Activated CD8-positive, alpha-beta memory T cell treated with anti-CD3 and anti-CD28 coated beads, Interleukin-2, amount 10 ng/mL, durations not matched to agents 7 days and 5 days (primary cell): ENCODE measurements at regions not wholly inside any gene's neighbourhood (a gene's known extent, or its start where the extent isn't known, plus 50 kb on each side); places are given as distances from the start of the nearest gene placed in this dataset.

Experiments
- ATAC-seq: fragments of 150-1000 bp; cut with Tn5 transposase; one replicate; pipeline ENCODE4 v1.10.0; 2021; ENCODE audit warnings: moderate library complexity
- CTCF ChIA-PET: fragments of 350-600 bp; sonication (Branson Sonifier 250); formaldehyde crosslinking; loops from one replicate; lab custom pipeline; 2021; ENCODE audit warnings: antibody characterized with exemption; lab: Charles Lee
- DNase-seq: peaks from one replicate; pipeline ENCODE4 v3.0.0-alpha.2; 2020
- H3K27ac Mint-ChIP-seq: one replicate; pipeline ENCODE4 v1.8.0; 2021; ENCODE audit warnings: mild to moderate bottlenecking, mixed read lengths
- H3K27me3 Mint-ChIP-seq: one replicate; pipeline ENCODE4 v1.8.0; 2021; ENCODE audit warnings: mixed read lengths
- H3K36me3 Mint-ChIP-seq: one replicate; pipeline ENCODE4 v1.8.0; 2021; ENCODE audit warnings: mild to moderate bottlenecking, mixed read lengths
- H3K4me1 Mint-ChIP-seq: one replicate; pipeline ENCODE4 v1.8.0; 2021; ENCODE audit warnings: mixed read lengths
- H3K4me3 Mint-ChIP-seq: one replicate; pipeline ENCODE4 v1.8.0; 2021; ENCODE audit warnings: mild to moderate bottlenecking, moderate library complexity, mixed read lengths
- H3K9me3 Mint-ChIP-seq: one replicate; pipeline ENCODE4 v1.8.0; 2022; ENCODE audit warnings: low read depth, mixed read lengths

GRCh38 chr2:538646-539045, 138.6 kb downstream of the TMEM18 start:
- Mint-ChIP-seq H3K4me1 (no peaks in the 10 kb centered on the region), H3K27me3 (peaks cover 28% of the 10 kb centered on the region), H3K27ac (no peak overlapping the region), H3K4me3 (no peak overlapping the region), H3K36me3 (no peaks in the 10 kb centered on the region), H3K9me3 (no peaks in the 10 kb centered on the region)
- DNase-seq (no peak), ATAC-seq (no peak)
- CTCF ChIA-PET = no interaction called here

- ATAC-seq (no peak), DNase-seq (no peak)
- peaks cover 31% of the 10 kb centered on the region for H3K27me3 Mint-ChIP-seq
Measured at GRCh38 chr2:535222-535621, 142.0 kb downstream of the TMEM18 start.

DNA sequence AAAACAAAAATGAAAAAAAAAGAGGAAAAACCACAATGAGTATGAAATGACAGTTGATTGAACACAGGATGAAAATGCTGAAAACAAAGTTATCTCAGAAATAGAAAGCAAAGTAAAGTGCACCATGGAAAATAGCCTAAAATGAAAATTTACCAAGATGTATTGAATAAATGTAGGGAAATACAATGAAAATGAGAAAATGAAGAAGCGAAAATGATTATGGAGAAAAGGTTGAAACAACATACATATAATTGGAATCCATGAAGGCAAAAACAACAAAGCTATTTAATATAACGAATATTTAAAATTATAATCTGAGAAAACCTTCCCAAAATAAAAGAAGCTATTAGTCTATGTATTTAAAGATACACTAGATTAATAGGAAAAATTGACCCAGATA, 147.4 kb downstream of the TMEM18 start:
- DNase-seq (no peak), ATAC-seq (no peak)
- H3K4me3 Mint-ChIP-seq = no peak overlapping the region
- H3K27me3 Mint-ChIP-seq = peaks cover 12% of the 10 kb centered on the region
- H3K9me3 Mint-ChIP-seq = no peaks in the 10 kb centered on the region
- no peaks in the 10 kb centered on the region for H3K36me3 Mint-ChIP-seq
- CTCF ChIA-PET = interaction anchor here (1.3 to 1.8 kb wide), 2 partner anchors 106 to 107 kb away, joined by 3 to 6 read pairs; no protein-coding TSS in a partner anchor
- no peaks in the 10 kb centered on the region for H3K4me1 Mint-ChIP-seq
- no peak overlapping the region for H3K27ac Mint-ChIP-seq

More at GRCh38 chr2:535222-535621, 142.0 kb downstream of the TMEM18 start:
- Mint-ChIP-seq H3K36me3 (no peaks in the 10 kb centered on the region), H3K27ac (no peak overlapping the region), H3K4me1 (no peaks in the 10 kb centered on the region), H3K4me3 (no peak overlapping the region), H3K9me3 (no peaks in the 10 kb centered on the region)
- CTCF ChIA-PET = no interaction called here

- Mint-ChIP-seq H3K4me3 (no peak overlapping the region), H3K27me3 (peaks cover 12% of the 10 kb centered on the region), H3K36me3 (no peaks in the 10 kb centered on the region), H3K27ac (no peak overlapping the region), H3K9me3 (no peaks in the 10 kb centered on the region), H3K4me1 (no peaks in the 10 kb centered on the region)
- CTCF ChIA-PET = interaction anchor here (1.3 to 1.8 kb wide), 2 partner anchors 106 to 107 kb away, joined by 3 to 6 read pairs; no protein-coding TSS in a partner anchor
- ATAC-seq (no peak), DNase-seq (no peak)
Measured at GRCh38 chr2:529424-529823, 147.8 kb downstream of the TMEM18 start.

DNA sequence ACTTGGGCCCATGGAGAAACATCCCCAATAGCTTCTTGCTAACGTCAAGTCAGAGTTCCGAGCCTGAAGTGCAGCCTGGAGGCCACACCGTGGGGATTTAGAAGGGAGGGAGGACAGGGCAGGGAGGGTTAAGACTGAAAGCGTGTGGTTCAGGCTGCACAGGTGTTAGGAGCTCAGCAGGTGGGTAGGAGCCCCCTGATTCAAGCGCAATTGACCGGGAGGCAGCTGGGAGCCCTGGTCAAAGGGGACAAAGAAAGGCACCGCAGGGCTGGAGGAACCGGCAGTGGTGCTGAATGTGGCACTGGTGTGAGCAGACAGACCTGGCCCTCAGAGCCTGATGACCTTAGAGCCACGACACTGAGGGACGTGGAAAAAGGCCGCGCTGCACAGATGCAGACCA, 149.6 kb downstream of the TMEM18 start:
- ATAC-seq (no peak), DNase-seq (no peak)
- Mint-ChIP-seq H3K27ac (no peak overlapping the region), H3K4me3 (no peak overlapping the region), H3K27me3 (peaks cover 10% of the 10 kb centered on the region), H3K36me3 (no peaks in the 10 kb centered on the region), H3K4me1 (no peaks in the 10 kb centered on the region), H3K9me3 (no peaks in the 10 kb centered on the region)
- CTCF ChIA-PET = no interaction called here

GRCh38 chr2:526918-527317, 150.3 kb downstream of the TMEM18 start:
- DNase-seq (no peak), ATAC-seq (no peak)
- no peak overlapping the region for H3K27ac Mint-ChIP-seq
- no peaks in the 10 kb centered on the region for H3K36me3 Mint-ChIP-seq
- CTCF ChIA-PET = no interaction called here
- no peaks in the 10 kb centered on the region for H3K4me1 Mint-ChIP-seq
- H3K4me3 Mint-ChIP-seq = no peak overlapping the region
- peaks cover 9% of the 10 kb centered on the region for H3K27me3 Mint-ChIP-seq
- H3K9me3 Mint-ChIP-seq = no peaks in the 10 kb centered on the region

GRCh38 chr2:525611-526010, 151.6 kb downstream of the TMEM18 start:
- H3K9me3 Mint-ChIP-seq = no peaks in the 10 kb centered on the region
- DNase-seq (no peak), ATAC-seq (no peak)
- H3K27ac Mint-ChIP-seq = no peak overlapping the region
- no peaks in the 10 kb centered on the region for H3K36me3 Mint-ChIP-seq
- peaks cover 5% of the 10 kb centered on the region for H3K27me3 Mint-ChIP-seq
- H3K4me3 Mint-ChIP-seq = no peak overlapping the region
- no peaks in the 10 kb centered on the region for H3K4me1 Mint-ChIP-seq
- CTCF ChIA-PET = no interaction called here

GRCh38 chr2:525021-525420, 152.2 kb downstream of the TMEM18 start:
- Mint-ChIP-seq H3K36me3 (no peaks in the 10 kb centered on the region), H3K27ac (no peak overlapping the region), H3K4me3 (no peak overlapping the region), H3K9me3 (no peaks in the 10 kb centered on the region), H3K4me1 (no peaks in the 10 kb centered on the region), H3K27me3 (peaks cover 5% of the 10 kb centered on the region)
- CTCF ChIA-PET = no interaction called here
- DNase-seq = no peak
- ATAC-seq = no peak

DNA sequence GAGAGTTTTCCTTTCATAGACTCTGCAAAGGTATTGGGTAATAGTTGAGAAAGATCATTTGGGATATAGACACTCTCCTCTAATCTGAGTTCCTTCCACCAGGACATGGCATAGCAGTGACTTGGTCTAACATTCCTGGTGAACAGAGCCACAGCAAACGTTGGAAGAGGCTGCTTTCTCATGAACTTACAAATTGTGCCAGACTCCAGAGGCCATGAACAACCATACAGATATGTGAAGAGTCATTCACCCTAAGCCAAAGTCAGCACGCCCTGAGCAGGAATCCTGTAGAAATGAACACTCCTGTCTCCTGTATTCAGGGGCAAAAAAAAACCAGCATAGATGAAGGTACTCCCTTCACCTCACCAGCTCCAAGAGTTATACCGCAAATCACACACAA, 152.8 kb downstream of the TMEM18 start:
- Mint-ChIP-seq H3K36me3 (no peaks in the 10 kb centered on the region), H3K4me3 (no peak overlapping the region), H3K27me3 (peaks cover 3% of the 10 kb centered on the region), H3K9me3 (no peaks in the 10 kb centered on the region), H3K27ac (no peak overlapping the region), H3K4me1 (no peaks in the 10 kb centered on the region)
- ATAC-seq (no peak), DNase-seq (no peak)
- CTCF ChIA-PET = no interaction called here

GRCh38 chr2:523698-524270, 153.4 kb downstream of the TMEM18 start:
- CTCF ChIA-PET = no interaction called here
- no peak for DNase-seq
- H3K9me3 Mint-ChIP-seq = no peaks in the 10 kb centered on the region
- H3K36me3 Mint-ChIP-seq = no peaks in the 10 kb centered on the region
- H3K4me3 Mint-ChIP-seq = no peak overlapping the region
- H3K27me3 Mint-ChIP-seq = peaks cover 3% of the 10 kb centered on the region
- no peaks in the 10 kb centered on the region for H3K4me1 Mint-ChIP-seq
- ATAC-seq = no peak
- H3K27ac Mint-ChIP-seq = no peak overlapping the region

DNA sequence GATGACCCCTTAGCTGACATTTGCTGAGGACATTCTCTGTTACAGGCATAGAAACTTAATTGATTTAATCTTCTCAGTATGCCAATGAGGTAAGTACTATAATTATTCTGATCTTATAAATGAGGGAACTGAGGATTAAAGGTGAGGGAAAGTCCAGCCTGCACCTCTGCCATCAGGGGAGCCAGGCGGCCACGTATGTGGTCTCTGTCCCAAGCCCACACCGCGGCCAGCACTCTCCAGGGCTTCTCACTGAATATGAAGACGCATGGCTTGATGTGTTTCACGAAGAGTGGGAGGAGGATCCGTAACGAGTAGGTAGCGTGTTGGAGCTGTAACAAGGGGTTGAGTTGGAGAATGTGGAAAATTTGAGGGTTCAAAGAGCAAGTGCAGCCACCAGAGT, 154.4 kb downstream of the TMEM18 start:
- Mint-ChIP-seq H3K27me3 (peaks cover 3% of the 10 kb centered on the region), H3K36me3 (no peaks in the 10 kb centered on the region), H3K27ac (no peak overlapping the region), H3K4me3 (no peak overlapping the region), H3K9me3 (no peaks in the 10 kb centered on the region), H3K4me1 (no peaks in the 10 kb centered on the region)
- ATAC-seq (no peak), DNase-seq (no peak)
- CTCF ChIA-PET = no interaction called here

DNA sequence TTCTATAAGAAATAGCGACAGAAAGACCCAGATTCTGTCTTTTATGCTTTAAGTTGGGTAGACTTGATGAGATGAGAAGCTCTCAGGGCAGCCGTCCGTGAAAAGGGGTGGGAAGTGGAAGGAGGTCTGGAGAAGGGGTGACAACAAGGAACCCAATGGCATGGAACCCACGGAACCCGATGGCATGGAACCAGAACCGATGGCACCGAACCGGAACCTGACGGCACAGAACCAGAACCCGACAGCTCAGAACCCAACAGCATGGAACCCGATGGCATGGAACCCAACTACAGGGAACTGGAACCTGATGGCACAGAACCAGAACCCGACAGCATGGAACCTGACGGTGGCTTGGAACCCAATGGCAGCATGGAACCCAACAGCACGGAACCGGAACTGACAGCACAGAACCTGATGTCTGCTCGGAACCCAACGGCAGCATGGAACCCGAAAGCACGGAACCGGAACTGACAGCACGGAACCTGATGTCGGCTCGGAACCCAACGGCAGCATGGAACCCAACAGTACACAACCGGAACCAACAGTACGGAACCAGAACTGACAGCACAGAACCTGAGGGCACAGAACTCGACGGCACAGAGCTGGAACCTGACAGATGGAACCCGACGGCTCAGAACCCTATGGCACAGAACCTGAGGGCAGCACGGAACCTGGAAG, 155.2 kb downstream of the TMEM18 start:
- DNase-seq (no peak), ATAC-seq (no peak)
- no peaks in the 10 kb centered on the region for H3K9me3 Mint-ChIP-seq
- no peaks in the 10 kb centered on the region for H3K4me1 Mint-ChIP-seq
- no peak overlapping the region for H3K27ac Mint-ChIP-seq
- no peak overlapping the region for H3K4me3 Mint-ChIP-seq
- H3K36me3 Mint-ChIP-seq = no peaks in the 10 kb centered on the region
- peaks cover 3% of the 10 kb centered on the region for H3K27me3 Mint-ChIP-seq
- CTCF ChIA-PET = no interaction called here

DNA sequence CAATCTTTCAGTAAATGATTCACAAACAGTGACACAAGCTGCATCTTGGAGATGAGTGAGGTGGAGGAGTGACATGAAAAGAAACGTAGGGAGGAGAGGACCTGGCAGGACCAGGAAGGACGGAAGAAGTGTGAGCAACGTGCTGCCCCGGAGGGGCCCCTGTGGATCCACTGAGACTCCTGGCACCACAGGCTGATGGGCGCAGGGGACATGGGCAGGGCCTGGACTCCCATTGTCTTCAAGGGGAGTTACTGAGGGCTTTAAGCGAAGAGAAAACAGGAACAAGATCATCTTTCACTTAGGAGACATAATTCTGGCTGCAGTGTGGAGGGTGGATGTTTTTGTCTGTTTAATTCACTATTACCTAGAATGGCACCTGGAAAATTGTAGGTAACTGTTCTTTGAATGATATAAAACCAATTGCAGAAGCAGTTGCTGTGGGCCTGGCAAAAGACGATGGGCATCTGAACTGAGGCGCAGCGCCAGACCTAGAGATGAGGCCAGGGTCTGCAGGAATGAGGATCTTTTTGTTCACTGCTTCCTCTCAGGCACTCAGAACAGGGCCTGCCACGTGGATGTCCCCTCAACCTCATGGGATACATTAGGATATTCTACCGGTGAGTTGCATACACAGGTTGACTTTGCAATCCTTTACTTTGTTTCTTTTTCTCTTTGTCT, 156.4 kb downstream of the TMEM18 start:
- CTCF ChIA-PET = no interaction called here
- H3K36me3 Mint-ChIP-seq = no peaks in the 10 kb centered on the region
- ATAC-seq (no peak), DNase-seq (no peak)
- H3K27me3 Mint-ChIP-seq = peaks cover 8% of the 10 kb centered on the region
- no peak overlapping the region for H3K4me3 Mint-ChIP-seq
- no peaks in the 10 kb centered on the region for H3K9me3 Mint-ChIP-seq
- H3K27ac Mint-ChIP-seq = no peak overlapping the region
- H3K4me1 Mint-ChIP-seq = no peaks in the 10 kb centered on the region

DNA sequence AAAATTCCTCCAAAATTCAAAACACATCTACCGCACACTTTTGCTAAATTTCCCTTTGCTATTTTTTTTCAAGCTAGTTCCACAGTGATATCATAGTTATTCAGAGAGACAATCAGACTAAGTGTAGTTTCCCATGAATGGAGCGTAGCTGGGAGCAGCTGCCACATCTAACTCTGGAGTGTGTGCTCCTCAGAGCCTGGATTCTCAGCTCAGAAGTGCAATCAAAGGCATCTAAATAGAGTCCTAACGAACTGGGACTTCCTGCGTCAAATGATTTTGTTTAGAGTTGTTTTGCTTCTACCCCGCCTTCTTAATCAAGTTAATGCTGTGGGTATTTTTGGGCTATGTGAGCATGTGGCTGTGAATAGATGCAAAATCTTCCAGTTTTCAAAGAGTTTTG, 160.3 kb downstream of the TMEM18 start:
- Mint-ChIP-seq H3K27me3 (peaks cover 10% of the 10 kb centered on the region), H3K27ac (no peak overlapping the region), H3K36me3 (no peaks in the 10 kb centered on the region), H3K4me3 (no peak overlapping the region), H3K4me1 (no peaks in the 10 kb centered on the region), H3K9me3 (no peaks in the 10 kb centered on the region)
- ATAC-seq = no peak
- CTCF ChIA-PET = no interaction called here
- no peak for DNase-seq
